ENCODE measurements at regions not wholly inside any gene's neighbourhood (a gene's known extent, or its start where the extent isn't known, plus 50 kb on each side); places are given as distances from the start of the nearest gene placed in this dataset.

DNA sequence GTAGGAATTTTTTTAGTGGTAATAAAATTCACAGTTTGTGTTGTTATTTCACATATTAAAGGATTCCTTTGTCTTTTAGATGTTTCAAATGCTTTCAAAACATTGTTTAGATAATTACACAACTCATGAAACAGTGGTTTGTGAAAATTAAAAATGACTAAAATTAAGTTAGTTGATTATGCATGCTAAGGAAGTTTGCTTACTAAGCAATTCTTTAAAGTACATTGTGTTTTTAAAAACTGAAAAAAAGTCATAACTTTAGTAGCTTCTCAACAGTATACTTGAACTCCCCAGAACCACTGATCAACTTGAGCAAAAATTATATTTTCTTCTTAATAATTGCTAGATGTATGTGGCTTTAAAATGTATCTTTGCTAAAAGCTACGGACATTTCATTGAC, 298.4 kb upstream of the MC4R start:
- Histone ChIP-seq H3K27me3 (replicated peaks) (no peaks in the 10 kb centered on the region), H3K4me3 (ENCODE audit: low read depth, low read length) (no peak overlapping the region), H3K36me3 (replicated peaks) (no peaks in the 10 kb centered on the region), H3K27ac (no peak overlapping the region)
- no peak for DNase-seq
- TF ChIP-seq, protein P1, sequence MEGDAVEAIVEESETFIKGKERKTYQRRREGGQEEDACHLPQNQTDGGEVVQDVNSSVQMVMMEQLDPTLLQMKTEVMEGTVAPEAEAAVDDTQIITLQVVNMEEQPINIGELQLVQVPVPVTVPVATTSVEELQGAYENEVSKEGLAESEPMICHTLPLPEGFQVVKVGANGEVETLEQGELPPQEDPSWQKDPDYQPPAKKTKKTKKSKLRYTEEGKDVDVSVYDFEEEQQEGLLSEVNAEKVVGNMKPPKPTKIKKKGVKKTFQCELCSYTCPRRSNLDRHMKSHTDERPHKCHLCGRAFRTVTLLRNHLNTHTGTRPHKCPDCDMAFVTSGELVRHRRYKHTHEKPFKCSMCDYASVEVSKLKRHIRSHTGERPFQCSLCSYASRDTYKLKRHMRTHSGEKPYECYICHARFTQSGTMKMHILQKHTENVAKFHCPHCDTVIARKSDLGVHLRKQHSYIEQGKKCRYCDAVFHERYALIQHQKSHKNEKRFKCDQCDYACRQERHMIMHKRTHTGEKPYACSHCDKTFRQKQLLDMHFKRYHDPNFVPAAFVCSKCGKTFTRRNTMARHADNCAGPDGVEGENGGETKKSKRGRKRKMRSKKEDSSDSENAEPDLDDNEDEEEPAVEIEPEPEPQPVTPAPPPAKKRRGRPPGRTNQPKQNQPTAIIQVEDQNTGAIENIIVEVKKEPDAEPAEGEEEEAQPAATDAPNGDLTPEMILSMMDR (IDR thresholded peaks at IDR 0.05; ENCODE audit: low read depth, low read length, missing control alignments) = no peak
- in situ Hi-C loops (cut with HindIII; ENCODE audit: low pct_ligation_motif_present, low sequenced_read_pairs) = no loop called here

DNA sequence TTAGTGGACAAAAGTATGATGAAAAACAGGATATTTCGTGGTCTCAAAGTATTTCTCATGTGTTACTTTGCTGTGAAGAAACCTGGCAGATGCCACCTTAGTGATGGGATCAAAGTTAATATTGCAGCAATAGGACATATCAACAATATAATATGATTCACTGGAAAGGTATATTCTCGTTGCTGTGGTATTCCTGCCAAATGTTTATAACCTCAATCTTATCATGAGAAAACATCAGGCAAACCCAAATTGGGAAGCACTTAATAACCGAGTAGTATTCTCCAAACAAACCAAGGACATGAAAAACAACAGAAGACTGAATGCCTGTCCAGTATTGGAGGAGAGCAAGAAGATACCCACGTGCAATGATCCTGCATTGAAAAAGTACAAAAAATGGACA, 302.6 kb upstream of the MC4R start:
- Histone ChIP-seq H3K27me3 (replicated peaks) (no peaks in the 10 kb centered on the region), H3K4me3 (ENCODE audit: low read depth, low read length) (no peak overlapping the region), H3K36me3 (replicated peaks) (no peaks in the 10 kb centered on the region), H3K27ac (no peak overlapping the region)
- TF ChIP-seq, protein P1 (IDR thresholded peaks at IDR 0.05; ENCODE audit: low read depth, low read length, missing control alignments) = no peak
- no peak for DNase-seq
- in situ Hi-C loops (cut with HindIII; ENCODE audit: low pct_ligation_motif_present, low sequenced_read_pairs) = no loop called here

DNA sequence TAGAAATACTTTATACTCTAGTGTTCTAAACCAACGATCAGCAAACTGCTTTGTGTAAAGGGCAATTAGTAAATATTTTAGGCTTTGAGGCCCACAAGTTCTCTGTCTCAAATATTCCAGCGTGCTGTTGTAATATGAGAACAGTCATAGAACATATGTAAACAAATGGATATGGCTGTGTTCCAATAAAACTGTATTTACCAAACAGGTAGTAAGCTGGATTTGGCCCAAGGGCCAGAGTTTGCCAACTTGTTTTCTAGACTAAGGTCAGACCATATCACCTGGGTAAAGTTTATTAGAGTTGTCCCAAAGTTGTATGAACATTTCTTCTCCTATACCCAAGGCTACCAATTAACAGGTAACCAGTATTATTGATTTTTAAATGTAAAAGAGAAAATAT, 303.2 kb upstream of the MC4R start:
- DNase-seq = no peak
- TF ChIP-seq, protein P1 (IDR thresholded peaks at IDR 0.05; ENCODE audit: low read depth, low read length, missing control alignments) = no peak

DNA sequence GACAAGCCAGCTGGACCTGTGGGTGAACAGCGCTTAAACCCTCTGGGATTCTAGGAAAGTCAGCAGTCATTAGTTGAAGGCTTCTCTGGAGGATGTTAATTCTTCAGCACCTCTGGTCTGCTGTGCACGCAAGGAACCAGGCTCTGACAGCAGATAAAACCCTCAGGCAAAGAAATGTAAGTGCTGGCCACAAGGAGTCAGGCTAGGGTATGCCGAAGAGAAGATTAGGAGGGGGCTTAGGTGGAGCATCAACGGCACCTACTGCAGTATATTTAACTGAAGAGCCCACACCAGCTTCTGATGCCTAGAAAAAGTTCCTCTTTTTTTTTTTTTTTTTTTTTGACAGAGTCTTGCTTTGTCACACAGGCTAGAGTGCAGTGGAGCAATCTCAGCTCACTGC, 304.2 kb upstream of the MC4R start:
- no peak overlapping the region for H3K27ac ChIP-seq
- in situ Hi-C loops (cut with HindIII; ENCODE audit: low pct_ligation_motif_present, low sequenced_read_pairs) = no loop called here
- no peaks in the 10 kb centered on the region for H3K27me3 ChIP-seq (replicated peaks)
- no peak overlapping the region for H3K4me3 ChIP-seq (ENCODE audit: low read depth, low read length)
- TF ChIP-seq, protein P1 (IDR thresholded peaks at IDR 0.05; ENCODE audit: low read depth, low read length, missing control alignments) = no peak
- H3K36me3 ChIP-seq (replicated peaks) = no peaks in the 10 kb centered on the region
- DNase-seq = no peak

More for the DNA sequence above, 303.2 kb upstream of the MC4R start:
- Histone ChIP-seq H3K4me3 (ENCODE audit: low read depth, low read length) (no peak overlapping the region), H3K27ac (no peak overlapping the region), H3K36me3 (replicated peaks) (no peaks in the 10 kb centered on the region), H3K27me3 (replicated peaks) (no peaks in the 10 kb centered on the region)
- in situ Hi-C loops (cut with HindIII; ENCODE audit: low pct_ligation_motif_present, low sequenced_read_pairs) = no loop called here

DNA sequence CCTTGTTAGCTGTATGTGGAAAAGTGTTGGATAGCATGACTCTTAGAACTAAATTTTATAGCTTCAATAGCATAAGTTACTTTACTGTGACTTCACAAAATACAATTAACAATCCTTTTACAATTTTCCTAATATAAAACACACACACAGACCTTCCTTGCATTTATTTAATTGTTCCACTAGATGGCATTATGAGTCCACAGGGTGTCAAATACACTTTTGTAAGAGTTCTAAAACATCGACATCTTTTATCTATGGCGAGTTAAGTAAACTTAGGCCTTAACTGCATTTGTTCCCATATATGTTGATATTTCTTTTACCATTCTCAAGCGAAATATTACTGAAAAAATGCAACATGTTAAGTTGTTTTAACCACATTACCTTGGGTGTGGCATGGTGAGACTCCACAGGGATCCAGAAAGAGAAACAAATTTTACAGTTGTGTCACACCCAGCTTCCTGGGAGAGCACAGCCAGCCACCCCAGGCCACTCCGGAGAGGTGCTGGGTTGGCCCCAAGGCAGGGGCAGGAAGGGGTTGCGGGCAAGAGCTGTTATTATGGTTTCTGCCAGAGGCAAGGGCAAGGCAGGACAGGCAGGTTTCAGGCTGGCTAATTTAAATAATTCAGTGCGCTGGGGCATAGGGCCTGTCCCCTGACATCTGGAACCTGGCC, 312.4 kb upstream of the MC4R start:
- Histone ChIP-seq H3K27ac (no peak overlapping the region), H3K36me3 (replicated peaks) (no peaks in the 10 kb centered on the region), H3K4me3 (ENCODE audit: low read depth, low read length) (no peak overlapping the region), H3K27me3 (replicated peaks) (no peaks in the 10 kb centered on the region)
- in situ Hi-C loops (cut with HindIII; ENCODE audit: low pct_ligation_motif_present, low sequenced_read_pairs) = no loop called here
- TF ChIP-seq, protein P1 (IDR thresholded peaks at IDR 0.05; ENCODE audit: low read depth, low read length, missing control alignments) = peak; percentile 21
- DNase-seq = no peak

DNA sequence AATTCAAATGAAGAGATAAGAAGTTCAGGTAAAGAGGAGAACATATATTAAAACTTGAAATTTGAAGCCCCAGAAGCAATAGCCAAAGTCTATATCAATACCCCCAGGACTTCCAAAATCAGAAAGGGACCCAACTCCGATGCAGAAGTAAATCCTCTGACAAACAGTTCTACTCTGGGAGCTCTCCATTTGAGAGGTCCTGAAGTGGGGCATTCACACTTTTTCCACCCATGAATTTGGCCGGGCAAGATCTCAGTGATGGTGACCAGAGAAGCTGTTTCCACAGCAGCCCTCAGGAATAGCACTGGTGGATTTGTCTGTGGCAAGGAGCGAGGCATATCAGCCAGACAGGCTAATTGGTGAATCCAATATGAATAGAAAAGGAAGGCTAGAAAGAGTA, 313.6 kb upstream of the MC4R start:
- Histone ChIP-seq H3K36me3 (replicated peaks) (no peaks in the 10 kb centered on the region), H3K27me3 (replicated peaks) (no peaks in the 10 kb centered on the region), H3K4me3 (ENCODE audit: low read depth, low read length) (no peak overlapping the region), H3K27ac (no peak overlapping the region)
- in situ Hi-C loops (cut with HindIII; ENCODE audit: low pct_ligation_motif_present, low sequenced_read_pairs) = no loop called here
- TF ChIP-seq, protein P1 (IDR thresholded peaks at IDR 0.05; ENCODE audit: low read depth, low read length, missing control alignments) = no peak
- DNase-seq = no peak
